Inflammatory macrophage treated with lipopolysaccharide for 1 hour (primary cell): ENCODE measurements at regions not wholly inside any gene's neighbourhood (a gene's known extent, or its start where the extent isn't known, plus 50 kb on each side); places are given as distances from the start of the nearest gene placed in this dataset.

Experiments used
- DNase-seq, 2 donors: peaks; one replicate each; pipeline ENCODE4 v3.0.0-alpha.2; 2020 to 2022

DNA sequence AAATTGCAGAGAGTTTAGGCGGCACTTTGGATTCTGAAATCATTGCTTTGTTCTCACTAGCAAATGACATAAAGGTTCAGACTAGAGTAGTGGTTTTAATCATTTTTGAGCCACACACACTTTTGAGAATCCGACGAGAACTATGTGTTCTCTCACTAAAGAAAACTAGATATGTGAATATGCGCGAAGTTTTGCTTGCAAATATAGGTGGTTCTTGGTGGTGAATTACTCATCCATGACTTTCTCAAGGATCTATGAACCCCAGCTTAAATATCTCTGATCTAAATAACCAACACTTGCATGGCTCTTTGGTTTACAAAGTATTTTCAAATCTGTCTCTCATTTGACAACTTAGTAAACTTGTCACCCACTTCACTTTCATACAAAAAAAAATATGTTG, 54.8 kb downstream of the NOG start:
- DNase-seq: no peak

- DNase-seq: no peak
Measured at GRCh38 chr17:56648806-56649205, 55.3 kb downstream of the NOG start.

DNA sequence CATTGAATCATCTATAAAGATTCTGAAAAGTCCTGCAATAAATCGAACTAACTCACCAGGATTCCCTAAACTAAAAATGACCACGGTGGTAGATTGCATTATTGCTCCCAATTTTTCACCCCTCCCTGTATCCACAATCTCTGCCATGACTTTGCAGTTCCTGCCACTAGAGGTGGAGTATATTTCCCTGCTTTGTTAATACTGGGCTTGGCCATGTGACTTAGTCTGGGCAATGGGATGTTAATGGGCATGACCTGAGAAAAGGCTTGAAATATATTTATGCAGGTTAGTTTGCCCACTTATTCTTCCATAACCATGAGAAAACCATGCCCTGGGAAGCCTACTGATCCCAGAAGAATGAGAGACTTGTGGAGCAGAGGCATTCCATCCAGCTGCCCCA, 59.1 kb downstream of the NOG start:
- DNase-seq: no peak

- DNase-seq: peak; percentile 66 to 77
Measured at GRCh38 chr17:56653877-56654276, 60.4 kb downstream of the NOG start.

DNA sequence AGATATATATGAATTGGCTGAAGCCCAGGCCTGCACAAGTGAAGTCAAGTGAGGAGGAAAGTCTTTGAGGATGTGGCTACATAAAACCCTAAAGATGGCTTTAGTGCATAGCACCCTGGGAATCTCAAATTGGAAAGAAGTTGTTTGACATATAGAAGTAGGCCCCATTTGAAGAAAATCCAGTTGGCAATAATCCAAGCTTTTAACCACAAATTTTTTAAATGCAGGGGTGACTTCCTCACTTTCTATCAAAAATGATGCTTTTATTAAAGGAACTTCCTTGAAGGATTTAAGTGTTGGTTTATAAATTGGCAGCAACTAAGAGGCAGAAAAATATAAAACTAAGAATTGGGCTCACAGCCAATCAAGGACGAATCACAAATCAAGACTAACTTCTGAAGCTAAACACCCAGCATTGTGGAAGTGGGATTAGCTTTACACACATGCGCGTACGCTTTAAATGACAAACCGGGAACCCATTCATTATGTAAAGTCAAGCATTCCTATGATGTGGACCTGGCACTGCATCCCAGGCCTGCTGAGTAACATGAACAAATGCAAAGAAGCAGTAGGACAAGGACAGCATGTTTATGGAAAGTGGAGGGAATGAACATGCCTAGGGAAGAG, 63.3 kb downstream of the NOG start:
- no peak for DNase-seq

- DNase-seq: no peak
Measured at GRCh38 chr17:56658648-56659047, 65.1 kb downstream of the NOG start.

DNA sequence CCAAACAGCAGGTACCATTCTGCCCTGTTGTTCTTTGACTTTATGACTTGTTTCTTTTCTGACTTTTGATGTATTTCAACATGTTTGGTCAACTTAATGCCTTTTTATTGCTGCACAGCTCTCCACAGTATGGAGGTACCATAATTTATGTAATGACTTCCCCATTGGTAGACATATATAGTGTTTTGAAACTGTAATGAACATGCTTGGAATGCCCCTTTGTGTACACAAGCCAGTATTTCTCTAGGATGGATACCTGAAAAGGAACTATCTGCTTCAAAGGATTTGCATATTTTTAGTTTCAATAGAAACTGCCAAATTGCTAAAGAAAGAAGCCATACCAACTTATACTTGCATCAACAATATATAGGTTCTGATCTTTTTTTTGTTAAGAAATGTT, 66.1 kb downstream of the NOG start:
- no peak for DNase-seq

- no peak for DNase-seq
Measured at GRCh38 chr17:56661906-56662305, 68.4 kb downstream of the NOG start.

DNA sequence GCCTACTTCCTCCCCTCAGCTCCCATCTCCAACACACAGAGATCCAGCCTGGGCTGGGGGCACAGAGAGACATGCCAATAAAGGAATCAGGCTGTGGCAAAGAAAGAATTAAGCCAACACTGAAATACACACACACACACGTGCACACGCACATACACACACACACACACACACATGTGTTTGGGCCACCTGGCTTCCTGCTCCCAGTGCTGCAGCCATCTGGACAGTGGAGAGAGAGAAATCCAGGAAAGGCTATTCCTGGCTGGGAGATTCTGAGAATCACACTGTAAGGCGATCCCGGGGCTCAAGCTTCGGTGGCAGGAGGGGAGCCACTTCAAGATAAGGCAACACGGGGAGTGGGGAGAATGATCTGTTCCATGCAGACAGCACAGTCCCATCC, 72.4 kb downstream of the NOG start:
- no peak for DNase-seq

DNA sequence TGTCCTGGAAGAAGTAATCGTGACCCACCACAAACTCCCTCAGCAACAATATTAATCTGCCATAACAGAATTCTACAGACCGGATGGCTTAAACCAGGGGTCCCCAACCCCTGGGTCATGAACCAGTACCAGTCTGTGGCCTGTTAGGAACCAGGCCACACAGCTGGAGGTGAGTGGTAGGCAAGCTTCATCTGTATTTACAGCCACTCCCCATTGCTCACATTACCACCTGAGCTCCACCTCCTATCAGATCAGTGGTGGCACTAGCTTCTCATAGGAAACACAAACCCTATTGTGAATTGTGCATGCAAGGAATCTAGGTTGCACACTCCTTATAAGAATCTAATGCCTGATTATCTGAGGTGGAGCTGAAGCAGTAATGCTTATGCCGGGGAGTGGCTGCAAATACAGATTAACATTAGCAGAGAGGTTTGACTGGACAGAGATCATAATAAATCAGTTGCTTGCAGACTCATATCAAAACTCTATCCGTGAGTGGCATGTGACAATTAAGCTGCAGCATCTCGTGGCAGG, 74.5 kb downstream of the NOG start:
- no peak for DNase-seq

DNA sequence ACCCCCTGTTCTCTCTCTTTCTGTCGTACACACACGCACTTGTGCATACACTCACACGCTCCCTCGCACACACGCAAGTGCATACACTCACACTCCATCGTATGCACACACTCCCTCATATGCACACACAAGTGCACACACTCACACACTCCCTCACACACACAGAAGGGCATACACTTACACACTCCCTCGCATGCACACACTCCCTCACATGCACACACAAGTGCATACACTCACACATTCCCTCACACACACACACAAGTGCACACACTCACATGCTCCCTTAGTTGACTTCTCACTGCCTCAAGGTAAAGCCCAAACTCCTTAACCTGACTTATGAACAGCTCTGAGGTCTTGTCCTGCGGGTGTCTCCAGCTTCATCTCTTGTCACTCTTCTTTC, 78.7 kb downstream of the NOG start:
- no peak for DNase-seq

DNA sequence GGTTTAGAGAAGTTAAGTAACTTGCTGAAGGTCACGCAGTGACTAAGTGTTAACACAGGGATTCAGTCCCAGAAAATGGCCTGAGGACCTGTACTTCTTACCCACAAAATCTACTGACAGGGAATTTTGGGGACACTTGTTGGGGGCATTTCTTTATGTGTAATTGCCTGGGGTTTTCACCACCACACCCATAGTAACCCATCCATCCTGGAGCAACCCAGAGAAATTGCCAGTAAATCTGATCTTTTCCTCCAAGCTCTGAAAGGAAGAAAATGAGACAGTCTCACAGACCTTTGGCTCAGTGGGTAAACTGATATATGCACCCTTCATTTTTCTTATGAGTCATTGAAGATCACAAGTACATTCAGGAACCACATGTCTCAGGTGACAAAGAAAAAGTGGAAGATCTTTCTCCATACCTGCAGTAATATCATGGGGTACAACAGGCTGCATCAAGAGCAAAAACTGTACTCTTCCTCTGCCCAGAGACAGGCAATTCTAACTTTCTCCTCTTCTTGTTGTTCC, 81.0 kb downstream of the NOG start:
- DNase-seq: no peak

DNA sequence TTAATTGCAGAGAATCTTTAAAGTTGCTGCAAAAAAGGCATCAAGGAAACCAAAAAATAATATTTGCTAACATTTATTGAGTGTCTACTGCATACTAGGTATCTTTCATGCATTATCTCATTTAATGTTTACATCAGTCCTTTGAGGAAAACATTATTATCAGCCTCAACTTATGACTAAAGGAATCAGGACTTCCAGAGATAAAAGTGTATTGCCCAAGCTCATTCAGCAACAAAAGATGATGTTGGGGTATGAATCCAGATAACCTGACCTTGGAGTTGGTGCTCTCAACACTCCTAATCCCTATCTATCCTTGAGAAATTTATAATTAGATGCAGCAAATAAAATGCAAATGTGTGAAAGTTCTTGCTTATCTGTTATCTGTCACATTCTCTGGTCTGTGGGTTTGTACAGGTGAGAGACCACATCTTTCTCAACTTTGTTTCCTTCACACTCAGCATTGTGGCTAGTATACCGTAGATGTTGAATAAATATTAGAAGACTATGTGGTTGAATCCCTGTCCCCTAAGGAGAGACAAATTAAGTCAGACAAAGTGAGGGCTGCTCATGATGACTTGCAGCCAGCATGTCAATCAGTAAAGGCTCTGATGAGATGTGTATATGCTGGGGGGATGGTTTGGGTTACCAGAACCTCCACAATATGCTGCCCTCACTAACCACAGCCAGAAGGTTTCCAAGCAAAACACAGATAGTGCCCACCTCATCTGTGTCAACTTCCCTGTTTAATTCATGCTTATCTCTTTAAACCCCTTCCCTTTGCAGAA, 82.6 kb downstream of the NOG start:
- DNase-seq: no peak

GRCh38 chr17:56676810-56677209, 83.3 kb downstream of the NOG start:
- no peak for DNase-seq

DNA sequence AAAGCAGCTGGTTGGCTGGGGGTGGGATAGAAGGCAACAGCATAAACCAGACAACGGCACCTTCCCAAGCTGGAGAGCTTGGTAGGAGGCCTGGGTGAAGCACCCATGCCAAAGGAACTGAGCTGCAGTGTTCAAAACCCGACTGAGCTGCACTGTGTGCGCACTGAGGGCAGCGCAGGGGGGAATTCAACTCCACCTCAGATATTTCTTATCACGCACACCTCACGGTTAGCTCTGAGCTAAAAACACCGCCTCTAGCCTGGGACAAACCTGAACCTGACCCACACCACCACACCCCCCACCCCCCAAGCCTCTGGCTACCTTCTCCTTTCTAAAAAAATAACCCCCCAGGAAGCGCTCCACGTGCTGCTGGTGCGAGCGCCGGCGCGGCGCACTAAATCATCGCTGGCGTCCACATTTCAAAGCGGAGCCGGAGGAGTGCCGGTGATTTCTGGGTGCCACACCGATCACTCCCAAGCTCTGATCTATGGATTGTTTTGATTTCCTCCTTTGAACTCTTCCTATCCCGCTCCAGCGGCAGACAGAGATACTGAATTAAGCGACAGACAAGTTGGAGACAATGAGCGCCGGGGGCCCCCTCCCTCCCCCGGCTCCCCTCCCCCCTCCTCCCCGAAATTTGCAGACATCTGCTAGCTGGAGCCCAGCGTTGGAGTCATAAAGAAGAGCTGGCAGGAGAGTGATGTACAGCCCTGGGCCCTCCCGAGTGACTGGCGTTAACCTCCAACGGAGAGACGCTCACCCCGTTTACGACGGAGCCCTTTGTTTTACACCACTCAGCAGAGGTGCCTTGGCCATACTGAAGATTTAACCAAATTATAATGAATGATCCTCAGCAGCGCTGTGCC, 85.0 kb downstream of the NOG start:
- no peak for DNase-seq

DNA sequence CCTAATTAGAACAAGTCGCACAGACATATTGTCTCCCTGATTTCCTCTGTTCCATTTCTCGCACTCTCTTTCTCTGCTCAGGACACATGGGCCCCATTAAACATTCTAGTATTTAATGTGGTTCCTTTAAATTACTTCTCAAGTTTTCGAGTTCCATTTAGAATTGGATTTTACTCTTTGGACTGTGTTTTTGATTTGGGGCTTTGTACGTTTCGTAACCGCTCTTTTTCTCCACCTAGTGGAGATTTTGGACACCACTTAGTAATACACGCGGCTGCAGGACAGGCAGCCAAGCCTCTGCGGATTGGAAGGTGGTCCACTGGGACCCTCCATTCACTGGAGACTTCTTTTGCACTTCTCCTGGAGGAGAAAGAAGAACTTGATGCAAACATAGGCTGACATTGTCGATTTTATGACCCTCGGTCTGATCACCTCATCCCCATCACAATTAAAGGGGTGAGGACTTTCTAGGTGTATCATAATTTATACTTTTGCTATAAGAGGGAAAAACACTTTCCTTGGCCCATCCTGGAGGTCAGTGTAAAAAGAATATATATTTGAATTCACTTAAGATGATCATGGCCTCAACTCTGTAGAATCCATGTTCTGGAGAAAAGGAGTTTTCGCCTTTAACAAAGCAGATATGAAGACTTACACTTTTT, 85.7 kb downstream of the NOG start:
- peak in 1 of 2 donors; percentile 12 for DNase-seq

- no peak for DNase-seq
Measured at GRCh38 chr17:56679777-56680422, 86.4 kb downstream of the NOG start.

GRCh38 chr17:56680676-56681075, 87.2 kb downstream of the NOG start:
- DNase-seq: no peak

DNA sequence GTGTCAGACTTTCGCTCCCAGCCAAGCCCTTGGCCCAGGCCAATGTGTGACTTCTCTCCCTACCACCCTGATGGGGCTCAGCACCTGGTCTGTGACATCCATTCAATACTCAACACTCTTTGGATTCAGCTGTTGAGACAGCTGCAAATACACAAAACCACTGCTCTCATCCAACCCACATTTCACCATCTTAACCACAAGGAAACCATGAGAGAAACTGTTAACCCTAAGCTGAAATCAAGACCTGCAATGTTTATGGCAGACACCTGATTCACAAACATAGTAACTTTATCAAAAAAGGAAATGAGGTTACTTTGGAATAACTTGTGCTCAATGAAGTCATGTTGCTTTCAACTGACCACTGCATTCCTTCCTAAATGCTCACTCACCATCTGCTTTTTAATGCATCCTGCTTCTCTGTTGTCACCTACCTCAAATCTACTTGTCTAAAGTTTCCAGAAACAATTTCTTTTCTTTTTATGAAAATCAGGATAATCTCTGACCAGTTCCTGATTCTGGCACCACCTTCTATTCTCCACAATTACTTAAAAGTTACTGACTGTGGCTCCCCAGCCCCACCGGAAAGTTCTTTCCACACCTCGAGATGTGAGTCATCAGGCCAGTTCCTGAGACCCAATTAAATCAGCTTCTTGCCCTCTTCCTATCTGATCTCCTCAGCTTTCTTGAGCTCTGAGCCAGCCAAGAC, 88.2 kb downstream of the NOG start:
- DNase-seq: peak; percentile 6 to 12

- no peak for DNase-seq
Measured at GRCh38 chr17:56688151-56688550, 94.7 kb downstream of the NOG start.
